ENCODE measurements at regions not wholly inside any gene's neighbourhood (a gene's known extent, or its start where the extent isn't known, plus 50 kb on each side); places are given as distances from the start of the nearest gene placed in this dataset.

DNA sequence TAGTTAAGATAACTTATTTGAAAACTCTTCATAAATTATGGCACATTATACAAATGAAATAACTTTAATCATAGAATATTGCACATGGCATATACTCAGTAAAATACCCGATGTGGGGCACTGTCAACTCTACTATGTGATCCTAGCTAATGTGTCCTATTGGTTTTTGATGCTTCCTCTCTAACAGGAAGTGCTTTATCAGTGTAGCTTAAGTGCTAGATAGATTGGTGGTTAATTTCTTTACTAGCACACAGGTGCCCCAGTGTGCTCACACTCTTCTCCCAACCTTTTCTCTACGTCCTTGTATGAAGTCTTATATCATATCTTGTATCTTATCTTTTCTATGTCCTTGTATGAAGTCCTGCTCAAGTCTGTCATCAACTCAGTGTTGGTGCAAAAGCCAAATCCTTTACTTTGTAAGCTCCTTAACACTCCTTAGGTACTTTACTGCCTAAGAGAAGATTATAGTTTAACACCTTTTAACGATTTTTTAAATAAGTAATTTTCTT is 358.9 kb downstream of the CENPW start:
- TF ChIP-seq, protein P1, sequence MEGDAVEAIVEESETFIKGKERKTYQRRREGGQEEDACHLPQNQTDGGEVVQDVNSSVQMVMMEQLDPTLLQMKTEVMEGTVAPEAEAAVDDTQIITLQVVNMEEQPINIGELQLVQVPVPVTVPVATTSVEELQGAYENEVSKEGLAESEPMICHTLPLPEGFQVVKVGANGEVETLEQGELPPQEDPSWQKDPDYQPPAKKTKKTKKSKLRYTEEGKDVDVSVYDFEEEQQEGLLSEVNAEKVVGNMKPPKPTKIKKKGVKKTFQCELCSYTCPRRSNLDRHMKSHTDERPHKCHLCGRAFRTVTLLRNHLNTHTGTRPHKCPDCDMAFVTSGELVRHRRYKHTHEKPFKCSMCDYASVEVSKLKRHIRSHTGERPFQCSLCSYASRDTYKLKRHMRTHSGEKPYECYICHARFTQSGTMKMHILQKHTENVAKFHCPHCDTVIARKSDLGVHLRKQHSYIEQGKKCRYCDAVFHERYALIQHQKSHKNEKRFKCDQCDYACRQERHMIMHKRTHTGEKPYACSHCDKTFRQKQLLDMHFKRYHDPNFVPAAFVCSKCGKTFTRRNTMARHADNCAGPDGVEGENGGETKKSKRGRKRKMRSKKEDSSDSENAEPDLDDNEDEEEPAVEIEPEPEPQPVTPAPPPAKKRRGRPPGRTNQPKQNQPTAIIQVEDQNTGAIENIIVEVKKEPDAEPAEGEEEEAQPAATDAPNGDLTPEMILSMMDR (IDR thresholded peaks at IDR 0.05; ENCODE audit: insufficient read depth, low read length, poor library complexity, severe bottlenecking), result no peak
- TF ChIP-seq EZH2phosphoT487 (conservative IDR thresholded peaks at IDR 0.05; ENCODE audit: low read length), result no peak
